ENCODE measurements at regions not wholly inside any gene's neighbourhood (a gene's known extent, or its start where the extent isn't known, plus 50 kb on each side); places are given as distances from the start of the nearest gene placed in this dataset.
A peak's percentile ranks its signal among the peaks of the same experiment; 100 is the strongest.

- no peak for DNase-seq (ENCODE audit: low read depth in 2 of 2)
Measured at GRCh38 chr5:93008502-93009207, 572.4 kb downstream of the NR2F1-AS1 start.

- DNase-seq (ENCODE audit: low read depth in 2 of 2): no peak
Measured at GRCh38 chr5:93006915-93007314, 574.1 kb downstream of the NR2F1-AS1 start.

GRCh38 chr5:92998456-92998855 is 582.6 kb downstream of the NR2F1-AS1 start:
- DNase-seq (ENCODE audit: low read depth in 2 of 2): peak in 1 of 2 donors; percentile 2

DNA sequence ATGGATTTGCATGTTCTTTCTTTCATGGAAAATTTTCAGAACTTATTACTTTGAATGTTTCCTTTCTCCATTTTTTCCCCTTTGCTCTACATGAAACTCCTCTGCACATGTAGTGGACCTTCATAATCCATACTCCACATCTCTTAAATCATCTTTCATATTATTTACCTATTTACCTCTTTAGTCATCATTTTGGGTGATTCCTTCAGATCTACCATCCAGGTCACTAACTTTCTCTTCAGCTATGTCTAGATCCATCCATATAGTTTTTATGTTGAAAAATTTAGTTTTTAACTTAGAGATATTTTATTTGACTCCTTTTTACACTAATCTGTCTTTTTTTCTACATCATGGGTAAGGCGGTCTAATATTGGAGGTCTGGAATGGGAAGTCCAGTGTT is 586.6 kb downstream of the NR2F1-AS1 start:
- DNase-seq (ENCODE audit: low read depth in 2 of 2): no peak

DNA sequence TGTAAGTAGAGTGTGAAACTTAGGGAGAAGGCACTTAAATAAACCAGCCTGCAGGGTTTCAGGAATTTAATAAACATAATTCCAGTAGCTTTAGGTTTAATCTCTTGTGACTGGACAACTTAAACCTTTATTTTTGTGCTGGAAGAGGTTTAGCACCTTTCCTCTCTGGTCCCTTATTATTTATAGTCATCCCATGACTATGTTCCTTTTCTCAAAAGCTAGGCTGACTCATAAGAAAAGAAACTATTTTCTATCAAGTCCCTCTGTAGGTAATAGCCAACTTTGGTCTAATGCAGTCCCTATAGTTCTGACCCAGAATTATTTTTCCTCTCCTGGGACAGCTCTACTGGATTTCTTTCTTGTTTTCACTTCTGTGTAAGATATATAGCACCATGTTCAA is 588.9 kb downstream of the NR2F1-AS1 start:
- no peak for DNase-seq (ENCODE audit: low read depth in 2 of 2)

GRCh38 chr5:92991581-92992067 is 589.4 kb downstream of the NR2F1-AS1 start:
- DNase-seq (ENCODE audit: low read depth in 2 of 2): peak; percentile 5 to 23

DNA sequence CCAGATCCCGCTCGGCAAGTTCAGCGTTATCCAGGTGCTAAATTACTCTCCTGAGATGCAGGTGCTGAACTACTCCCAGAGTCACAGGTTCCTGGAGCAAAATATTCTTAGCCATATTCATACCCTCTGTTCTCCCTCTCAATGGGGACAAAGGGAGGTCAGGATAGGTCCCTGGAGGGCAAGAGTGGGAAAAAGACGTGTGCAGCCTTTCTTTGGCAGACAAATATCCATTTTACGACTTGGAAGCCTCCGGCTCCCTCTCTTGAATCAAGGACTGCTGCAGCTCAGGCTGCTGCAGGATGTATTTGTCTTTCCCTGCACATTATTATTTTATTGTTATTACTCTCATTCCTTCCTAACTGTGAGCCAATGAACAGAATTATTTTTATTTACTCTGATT is 590.2 kb downstream of the NR2F1-AS1 start:
- no peak for DNase-seq (ENCODE audit: low read depth in 2 of 2)

DNA sequence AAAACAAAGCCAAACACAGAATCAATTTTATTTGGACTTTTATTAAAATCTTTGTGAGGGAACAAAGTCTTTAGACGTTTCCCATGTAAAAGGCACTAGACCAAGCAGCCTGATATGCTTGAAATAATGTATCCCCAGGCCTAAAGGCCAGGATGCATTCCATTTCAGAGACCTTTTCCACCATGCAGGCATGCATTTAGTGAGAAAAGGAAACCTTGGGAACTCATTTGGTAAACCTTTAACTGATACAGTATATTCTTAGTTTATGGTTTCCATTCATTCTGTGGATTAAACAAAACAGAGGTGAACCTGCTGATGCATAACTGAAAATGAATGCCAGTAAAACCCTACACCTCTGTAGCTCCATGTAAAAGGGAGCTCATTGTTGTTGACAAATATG is 600.0 kb downstream of the NR2F1-AS1 start:
- no peak for DNase-seq (ENCODE audit: low read depth in 2 of 2)

DNA sequence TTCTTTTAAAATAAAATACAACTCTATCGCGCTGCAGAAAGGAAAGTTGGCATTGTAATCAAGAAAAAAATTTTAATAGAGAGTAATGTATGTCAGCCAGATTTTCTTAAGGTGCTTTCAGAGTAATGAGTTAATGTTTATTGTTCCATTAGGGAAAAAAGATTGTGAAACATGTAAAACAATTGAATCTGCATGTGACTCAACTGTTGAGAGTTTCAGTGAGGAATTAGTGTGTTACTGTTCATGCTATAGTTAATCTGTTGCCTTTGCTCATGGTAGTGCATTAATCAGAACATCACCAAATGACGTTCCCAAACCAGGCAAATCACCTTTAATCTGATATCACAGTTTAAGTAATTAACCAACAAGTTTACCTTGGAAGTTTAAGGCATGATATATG is 600.5 kb downstream of the NR2F1-AS1 start:
- DNase-seq (ENCODE audit: low read depth in 2 of 2): no peak

DNA sequence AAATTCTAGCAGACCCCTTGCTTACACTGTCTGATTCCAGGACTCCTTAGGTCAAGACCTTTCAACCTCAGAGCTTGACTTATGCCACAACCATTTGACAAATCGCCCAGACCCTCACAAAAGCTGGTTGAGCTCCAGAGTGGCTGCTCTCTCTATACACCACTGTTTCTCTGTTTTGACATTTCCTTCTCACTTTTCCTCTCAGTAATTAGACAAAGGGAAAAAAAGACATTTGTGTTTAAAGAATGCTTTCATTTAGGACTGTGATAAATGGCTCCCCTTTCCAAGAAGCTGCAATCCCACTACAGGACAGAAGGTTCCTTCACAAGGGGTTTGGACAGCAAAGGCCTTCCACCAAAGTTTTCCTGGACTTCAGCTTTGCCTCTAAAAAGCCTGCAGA is 601.3 kb downstream of the NR2F1-AS1 start:
- DNase-seq (ENCODE audit: low read depth in 2 of 2): no peak

GRCh38 chr5:92977846-92978540 is 603.0 kb downstream of the NR2F1-AS1 start:
- no peak for DNase-seq (ENCODE audit: low read depth in 2 of 2)

DNA sequence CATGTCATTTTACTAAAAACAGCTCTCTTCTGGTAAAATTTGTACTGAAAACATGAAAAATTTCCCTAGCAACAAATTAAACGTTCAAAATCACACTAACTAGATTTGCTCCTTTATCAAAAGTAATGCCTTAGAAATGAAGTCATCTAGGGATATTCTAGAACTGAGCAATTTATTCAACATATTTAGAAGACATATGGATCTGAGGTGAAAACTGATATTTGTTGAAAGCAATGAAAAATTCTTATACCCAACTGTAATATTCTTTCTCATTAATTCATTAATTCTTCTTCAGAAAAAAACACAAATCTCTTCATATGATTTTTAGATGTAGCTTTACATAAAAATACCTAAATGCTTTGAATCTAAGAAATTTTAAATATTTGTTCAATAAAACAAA is 604.9 kb downstream of the NR2F1-AS1 start:
- no peak for DNase-seq (ENCODE audit: low read depth in 2 of 2)

DNA sequence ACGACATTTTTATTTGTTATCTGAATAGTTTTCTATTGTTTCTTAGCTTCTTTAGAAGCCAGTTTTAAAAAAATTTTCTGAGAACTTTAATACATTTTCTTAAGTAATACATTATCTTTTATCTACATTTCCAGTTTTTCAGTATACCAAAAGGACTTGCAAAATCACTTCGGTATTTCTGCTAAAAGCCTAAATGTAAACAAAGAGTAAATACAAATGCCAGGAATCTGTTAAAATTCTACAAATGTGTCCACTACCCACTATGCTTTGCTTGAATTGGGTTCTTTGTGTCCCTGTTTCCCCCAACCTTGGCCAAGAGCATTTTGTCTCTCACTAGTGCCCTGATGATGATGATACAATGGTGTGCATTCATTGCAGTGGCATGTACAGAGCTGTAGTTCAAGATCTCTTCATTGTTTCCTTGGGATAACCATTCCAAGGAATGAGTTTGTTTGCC is 611.2 kb downstream of the NR2F1-AS1 start:
- no peak for DNase-seq (ENCODE audit: low read depth in 2 of 2)

DNA sequence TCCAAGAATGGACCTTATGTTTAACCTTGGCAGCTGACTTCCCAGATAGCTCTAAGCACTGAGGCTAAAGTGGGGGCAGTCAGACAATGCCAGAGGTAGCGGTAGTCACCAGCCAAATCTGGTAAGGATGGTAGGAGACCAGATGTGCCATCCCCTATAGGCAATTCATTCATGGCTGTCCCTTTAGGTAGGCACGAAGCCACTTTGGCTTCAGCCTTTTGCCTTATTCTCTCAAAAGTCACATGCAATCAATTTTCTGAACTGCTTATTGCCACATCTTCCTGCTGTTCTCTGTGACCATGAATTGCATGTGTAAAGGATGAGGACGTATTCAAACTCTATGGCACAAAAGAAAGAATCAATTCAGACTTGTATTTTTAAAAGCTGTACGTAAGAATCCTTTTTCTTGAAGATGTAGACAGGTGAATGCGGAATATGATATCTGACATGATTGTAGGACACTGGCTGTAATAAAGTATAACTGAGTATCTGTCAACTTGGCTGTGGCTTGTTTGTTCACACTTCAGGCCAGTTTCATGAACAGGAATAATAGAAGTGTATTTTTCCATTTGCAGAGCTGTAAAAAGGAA is 611.7 kb downstream of the NR2F1-AS1 start:
- DNase-seq (ENCODE audit: low read depth in 2 of 2): peak in 1 of 2 donors; percentile 33

GRCh38 chr5:92963800-92964199 is 617.2 kb downstream of the NR2F1-AS1 start:
- no peak for DNase-seq (ENCODE audit: low read depth in 2 of 2)

GRCh38 chr5:92962752-92963151 is 618.3 kb downstream of the NR2F1-AS1 start:
- DNase-seq (ENCODE audit: low read depth in 2 of 2): peak in 1 of 2 donors; percentile 30

DNA sequence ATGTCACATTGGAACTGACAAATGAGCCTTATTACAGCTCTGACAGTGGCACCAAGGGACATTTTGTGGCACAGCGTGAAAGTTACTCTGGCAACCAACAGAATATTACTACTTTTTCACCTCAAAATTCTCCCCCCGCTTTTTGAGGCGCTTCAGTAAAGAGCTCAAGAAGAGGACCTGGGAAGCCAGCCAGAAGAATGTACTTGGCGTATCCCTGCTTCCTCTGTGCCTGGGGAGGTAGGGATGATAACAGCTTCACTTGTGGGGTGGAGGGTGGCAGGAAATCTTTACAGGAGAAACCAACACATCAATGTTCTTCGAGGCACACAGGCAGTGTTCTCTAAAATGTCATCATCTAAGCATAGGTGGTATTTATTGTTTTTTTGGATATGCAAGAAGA is 624.1 kb downstream of the NR2F1-AS1 start:
- no peak for DNase-seq (ENCODE audit: low read depth in 2 of 2)

- DNase-seq (ENCODE audit: low read depth in 2 of 2): no peak
Measured at GRCh38 chr5:92952243-92952642, 628.8 kb downstream of the NR2F1-AS1 start.

GRCh38 chr5:92951746-92952145 is 629.3 kb downstream of the NR2F1-AS1 start:
- DNase-seq (ENCODE audit: low read depth in 2 of 2): no peak

GRCh38 chr5:92946546-92946945 is 634.5 kb downstream of the NR2F1-AS1 start:
- no peak for DNase-seq (ENCODE audit: low read depth in 2 of 2)

- peak in 1 of 2 donors; percentile 16 for DNase-seq (ENCODE audit: low read depth in 2 of 2)
Measured at GRCh38 chr5:92945605-92946097, 635.4 kb downstream of the NR2F1-AS1 start.

DNA sequence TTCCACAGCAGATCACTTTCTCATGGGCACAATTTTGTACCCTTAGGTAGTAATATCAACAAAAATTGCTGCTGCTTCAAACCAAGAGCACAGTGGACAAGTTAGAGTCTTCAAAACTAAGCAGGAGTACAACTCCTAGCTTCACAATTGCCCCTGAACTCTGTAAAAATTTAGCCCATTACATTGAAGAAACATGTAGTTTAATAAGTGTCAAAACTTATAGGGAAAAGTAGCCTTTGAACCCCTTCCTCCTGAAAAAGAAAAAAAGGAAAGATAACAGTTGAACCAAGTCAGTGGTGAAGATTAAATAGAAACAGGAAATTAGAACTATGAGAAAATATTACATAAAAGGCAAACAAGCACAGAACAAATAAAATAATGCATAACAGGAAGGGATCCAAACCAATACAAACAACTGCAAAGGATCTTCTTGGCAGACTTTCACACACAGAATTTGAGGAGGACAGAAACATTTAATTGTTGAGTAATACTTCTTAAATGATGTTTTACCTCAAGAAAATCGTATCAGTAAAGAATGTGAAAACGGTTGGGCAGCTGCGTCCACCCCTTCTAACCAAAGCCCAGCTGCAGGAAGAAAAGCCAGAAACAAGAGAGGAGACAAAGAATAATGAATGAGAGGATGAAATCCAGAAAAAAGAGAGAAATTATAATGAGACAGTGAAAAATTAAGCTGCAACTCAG is 636.0 kb downstream of the NR2F1-AS1 start:
- DNase-seq (ENCODE audit: low read depth in 2 of 2): peak in 1 of 2 donors; percentile 11

All from lung microvascular endothelial cell (primary cell).